ENCODE measurements at regions not wholly inside any gene's neighbourhood (a gene's known extent, or its start where the extent isn't known, plus 50 kb on each side); places are given as distances from the start of the nearest gene placed in this dataset.

DNA sequence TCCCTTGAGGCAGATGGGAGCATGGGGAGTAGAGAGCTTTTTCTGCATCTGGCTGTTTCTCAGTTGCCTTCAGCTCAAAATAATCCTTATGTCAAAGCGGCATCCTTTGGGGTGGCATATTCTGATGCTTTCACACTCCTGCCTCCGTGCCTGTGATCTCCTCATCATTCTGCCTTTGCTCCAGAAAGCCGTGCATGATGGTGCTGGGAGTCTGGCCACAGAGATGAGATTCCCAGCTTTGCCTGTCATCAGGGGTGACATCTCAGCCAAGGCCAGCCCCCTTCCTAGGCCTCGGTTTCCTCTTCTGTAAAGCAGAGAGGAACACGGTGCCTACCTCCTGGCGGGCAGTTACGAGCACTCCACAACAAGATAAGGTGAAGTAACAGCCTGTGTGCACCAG lies 96.3 kb upstream of the ALDH1A3 start:
- TF ChIP-seq POLR2A (IDR thresholded peaks at IDR 0.05) = no peak
- no peak for TF ChIP-seq CTCF (IDR thresholded peaks at IDR 0.05)
